Esophagus squamous epithelium (tissue), 5 donors: ENCODE measurements at regions not wholly inside any gene's neighbourhood (a gene's known extent, or its start where the extent isn't known, plus 50 kb on each side); places are given as distances from the start of the nearest gene placed in this dataset.

ENCODE experiments used
- DNase-seq: peaks from one replicate; lab custom pipeline; 2025; lab: John Stamatoyannopoulos, UW
- H3K27ac ChIP-seq, 4 donors: fragments of 200-600 bp; sonication (generic); one replicate each; pipeline ENCODE4 v1.5.1; 2016 to 2019; ENCODE audit warnings: mild to moderate bottlenecking in 1 of 4
- H3K27me3 ChIP-seq, 4 donors: fragments of 200-600 bp; sonication (generic); 1 replicate in 3 of 4; 2 replicates in 1 of 4; pipeline versions ENCODE4 v1.5.1 to v1.6.0; 2017 to 2021; ENCODE audit warnings: antibody characterized with exemption in 1 of 4
- H3K36me3 ChIP-seq, 3 donors: fragments of 200-600 bp; sonication (generic); one replicate each; pipeline ENCODE4 v1.5.1; 2016 to 2019
- H3K4me1 ChIP-seq, 3 donors: fragments of 200-600 bp; sonication (generic); one replicate each; pipeline ENCODE4 v1.5.1; 2017 to 2019
- H3K4me3 ChIP-seq, 4 donors: fragments of 200-600 bp; sonication (generic); 1 replicate in 3 of 4; 2 replicates in 1 of 4; pipeline ENCODE4 v1.5.1; 2016 to 2019; ENCODE audit warnings: mild to moderate bottlenecking in 2 of 4, moderate library complexity in 1 of 4
- H3K9me3 ChIP-seq, 3 donors: fragments of 200-600 bp; sonication (generic); one replicate each; pipeline ENCODE4 v1.5.1; 2016 to 2019
- CTCF ChIP-seq, 6 experiments: fragments of 450-650 bp in 4 of 6; fragments of 200-600 bp in 2 of 6; sonication (generic) in 2 of 6; IDR thresholded peaks; one replicate each; pipeline ENCODE4 v1.5.1; 2016 to 2019; ENCODE audit warnings: antibody characterized with exemption in 6 of 6, mild to moderate bottlenecking in 4 of 6, moderate library complexity in 4 of 6
- POLR2A ChIP-seq, 4 donors: fragments of 450-650 bp; IDR thresholded peaks; one replicate each; pipeline ENCODE4 v1.6.1; 2017; ENCODE audit warnings: antibody characterized with exemption in 4 of 4, mild to moderate bottlenecking in 4 of 4, moderate library complexity in 3 of 4
- WGBS, 2 donors: methylation state at CpG; one replicate each; pipeline ENCODE4 v1.1.5; 2018; 5-methylcytosine and 5-hydroxymethylcytosine counted together
- intact Hi-C: fragments of 100-400 bp; cut with DNase I; formaldehyde crosslinking; loops from one replicate; pipeline ENCODE4 v1.15.0; 2022
- donor health status: DM: yes; HTN: yes; CAD: no.

DNA sequence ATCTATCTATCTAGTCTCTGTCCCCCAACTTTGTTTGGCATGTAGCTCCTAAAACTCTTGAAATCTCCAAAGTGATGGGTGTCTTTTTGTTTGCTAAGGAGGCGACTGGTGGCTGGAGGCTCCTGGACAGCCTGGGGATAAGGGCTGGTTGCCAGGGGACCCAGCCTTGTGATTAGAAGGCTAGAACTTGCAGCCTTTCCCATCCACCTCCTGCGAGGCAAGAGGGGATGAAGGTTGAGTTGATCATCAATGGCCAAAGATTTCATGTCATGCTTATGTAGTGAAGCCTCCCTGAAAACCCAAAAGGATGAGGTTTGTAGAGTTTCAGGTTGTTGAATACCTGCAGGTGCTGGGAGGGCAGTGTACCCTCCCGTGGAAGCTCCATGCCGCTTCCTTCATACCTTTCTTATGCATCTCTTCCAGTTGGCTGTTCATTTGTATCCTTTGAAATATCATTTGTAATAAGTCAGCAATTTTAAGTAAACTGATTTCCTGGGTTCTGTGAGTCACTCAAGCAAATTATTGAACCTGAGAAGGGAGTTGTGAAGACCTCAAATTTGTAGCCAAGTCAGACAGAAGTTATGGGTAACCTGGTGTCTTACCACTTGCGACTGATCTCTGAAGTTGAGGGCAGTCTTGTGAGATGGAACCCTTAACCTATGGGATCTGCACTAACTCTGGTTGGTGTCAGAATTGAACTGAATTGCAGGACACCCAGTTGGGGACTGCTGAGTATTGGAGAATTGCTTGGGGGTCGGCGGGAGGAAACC lies 202.4 kb downstream of the SEC14L1 start:
- peak overlapping the region in 1 of 4 donors; percentile 1 for H3K27ac ChIP-seq
- H3K4me1 ChIP-seq = peaks cover 4 to 43% (median 5%) of the 10 kb centered on the region in 3 donors
- no peak for DNase-seq
- no peaks in the 10 kb centered on the region for H3K36me3 ChIP-seq
- WGBS, 2 donors = 82 to 90% methylated on average over 6 to 7 of the region's 7 CpGs
- H3K27me3 ChIP-seq = no peaks in the 10 kb centered on the region
- H3K4me3 ChIP-seq = no peak overlapping the region
- no peaks in the 10 kb centered on the region for H3K9me3 ChIP-seq
- TF ChIP-seq CTCF (IDR thresholded peaks at IDR 0.05) = no peak
- TF ChIP-seq POLR2A (IDR thresholded peaks at IDR 0.05) = no peak
- intact Hi-C loops = no loop called here

DNA sequence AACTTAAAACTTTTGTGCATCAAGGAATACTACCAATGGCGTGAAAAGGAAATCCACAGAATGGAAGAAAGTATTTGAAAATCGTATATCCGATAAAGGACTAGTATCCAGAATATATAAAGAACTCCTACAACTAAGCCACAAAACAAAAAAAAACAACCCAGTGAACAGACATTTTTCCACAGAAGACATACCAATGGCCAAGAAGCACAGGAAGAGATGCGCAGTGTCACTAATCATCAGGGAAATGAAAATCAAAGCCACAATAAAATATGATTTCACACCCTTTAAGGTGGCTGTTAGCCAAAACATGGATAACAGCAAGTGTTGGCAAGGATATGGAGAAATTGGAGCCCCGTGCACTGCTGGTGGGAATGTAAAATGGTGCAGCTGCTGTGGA lies 203.3 kb downstream of the SEC14L1 start:
- TF ChIP-seq CTCF (IDR thresholded peaks at IDR 0.05) (no peak), POLR2A (IDR thresholded peaks at IDR 0.05) (no peak)
- Histone ChIP-seq H3K36me3 (no peaks in the 10 kb centered on the region), H3K4me3 (no peak overlapping the region), H3K4me1 (peaks cover 4 to 43% (median 5%) of the 10 kb centered on the region in 3 donors), H3K27ac (no peak overlapping the region), H3K27me3 (no peaks in the 10 kb centered on the region), H3K9me3 (no peaks in the 10 kb centered on the region)
- no peak for DNase-seq
- WGBS, 2 donors = 95 to 96% methylated on average over 5 of the region's 5 CpGs
- intact Hi-C loops = no loop called here

DNA sequence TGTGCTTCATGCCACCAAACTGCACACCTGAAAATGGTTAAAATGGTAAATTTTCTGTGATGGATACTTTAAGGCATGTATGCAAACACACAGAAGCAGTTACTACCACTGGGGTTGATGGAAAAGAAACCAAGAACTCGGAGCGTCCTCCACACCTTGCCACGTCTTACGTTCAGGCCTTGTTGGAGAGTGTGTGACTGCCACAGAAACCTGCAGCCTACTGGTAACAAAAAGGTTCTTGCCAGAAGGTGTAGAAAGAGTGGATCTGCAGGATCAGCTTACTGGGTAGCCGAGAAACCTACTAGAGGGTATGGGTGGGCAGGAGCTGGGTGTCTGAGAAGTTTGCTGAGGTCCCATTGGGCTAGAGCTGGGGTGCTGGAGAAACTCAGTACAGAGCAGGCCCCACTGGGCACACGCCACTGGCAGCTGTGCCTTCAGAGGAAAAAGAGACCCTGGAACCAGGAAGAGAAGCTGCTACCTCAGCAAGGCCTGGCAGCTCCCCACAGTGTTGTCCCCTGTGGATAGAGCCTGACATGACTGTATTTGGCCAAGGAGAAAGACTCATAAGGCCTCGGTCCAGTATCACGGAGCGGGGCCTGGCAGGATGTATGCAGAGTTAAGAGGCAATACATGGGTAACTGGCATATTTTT lies 204.6 kb downstream of the SEC14L1 start:
- TF ChIP-seq POLR2A (IDR thresholded peaks at IDR 0.05) (no peak), CTCF (IDR thresholded peaks at IDR 0.05) (no peak)
- intact Hi-C loops = no loop called here
- H3K9me3 ChIP-seq = no peaks in the 10 kb centered on the region
- H3K4me3 ChIP-seq = no peak overlapping the region
- DNase-seq = no peak
- H3K27ac ChIP-seq = no peak overlapping the region
- no peaks in the 10 kb centered on the region for H3K27me3 ChIP-seq
- 76 to 93% methylated on average over 9 of the region's 9 CpGs for WGBS, 2 donors
- H3K36me3 ChIP-seq = no peaks in the 10 kb centered on the region
- H3K4me1 ChIP-seq = peaks cover 10 to 46% (median 12%) of the 10 kb centered on the region in 3 donors

DNA sequence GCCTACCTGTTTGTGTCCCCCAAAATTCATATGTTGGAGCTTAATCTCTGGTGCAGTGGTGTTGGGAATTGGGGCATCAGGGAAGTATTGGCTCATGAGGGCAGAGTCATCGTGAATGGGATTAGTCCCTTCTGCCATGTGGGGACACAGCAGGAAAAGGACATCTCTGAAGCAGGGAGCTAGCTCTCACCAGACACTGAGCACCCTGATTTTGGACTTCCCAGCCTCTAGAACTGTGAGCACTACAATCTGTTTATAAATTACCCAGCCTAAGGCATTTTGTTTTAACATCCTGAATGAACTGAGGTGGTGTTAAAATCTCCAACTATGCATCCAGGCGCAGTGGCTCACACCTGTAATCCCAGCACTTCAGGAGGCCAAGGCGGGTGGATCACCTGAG lies 206.0 kb downstream of the SEC14L1 start:
- 85 to 93% methylated on average over 3 of the region's 3 CpGs for WGBS, 2 donors
- no peak for DNase-seq
- H3K36me3 ChIP-seq = no peaks in the 10 kb centered on the region
- intact Hi-C loops = no loop called here
- no peak overlapping the region for H3K4me3 ChIP-seq
- peaks cover 24 to 46% (median 26%) of the 10 kb centered on the region in 3 donors for H3K4me1 ChIP-seq
- no peak overlapping the region for H3K27ac ChIP-seq
- no peaks in the 10 kb centered on the region for H3K27me3 ChIP-seq
- H3K9me3 ChIP-seq = no peaks in the 10 kb centered on the region
- TF ChIP-seq CTCF (IDR thresholded peaks at IDR 0.05) (no peak), POLR2A (IDR thresholded peaks at IDR 0.05) (no peak)

DNA sequence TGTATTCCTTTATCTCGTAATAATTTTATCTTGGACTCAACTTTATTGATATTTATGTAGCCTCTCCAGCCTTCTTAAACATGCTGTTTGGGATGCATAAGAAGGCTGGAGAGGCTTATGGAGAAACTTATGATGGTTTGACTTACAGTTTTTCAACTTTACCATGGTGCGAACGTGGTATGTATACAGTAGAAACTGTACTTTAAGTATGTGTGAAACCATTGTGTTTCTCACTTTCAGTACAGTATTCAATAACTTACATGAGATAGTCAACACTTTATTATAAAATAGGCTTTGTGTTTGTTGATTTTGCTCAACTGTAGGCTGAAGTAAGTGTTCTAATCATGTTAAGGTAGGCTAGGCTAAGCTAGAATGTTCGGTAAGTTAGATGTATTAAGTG lies 206.8 kb downstream of the SEC14L1 start:
- WGBS, 2 donors = 85 to 87% methylated on average over 4 of the region's 4 CpGs
- TF ChIP-seq CTCF (IDR thresholded peaks at IDR 0.05) (no peak), POLR2A (IDR thresholded peaks at IDR 0.05) (no peak)
- H3K9me3 ChIP-seq = no peaks in the 10 kb centered on the region
- H3K36me3 ChIP-seq = no peaks in the 10 kb centered on the region
- no peak overlapping the region for H3K27ac ChIP-seq
- DNase-seq = no peak
- intact Hi-C loops = no loop called here
- peaks cover 24 to 46% (median 26%) of the 10 kb centered on the region in 3 donors for H3K4me1 ChIP-seq
- H3K27me3 ChIP-seq = no peaks in the 10 kb centered on the region
- no peak overlapping the region for H3K4me3 ChIP-seq
